GM18498 (cell line): ENCODE measurements at regions not wholly inside any gene's neighbourhood (a gene's known extent, or its start where the extent isn't known, plus 50 kb on each side); places are given as distances from the start of the nearest gene placed in this dataset.

Experiments
- ATAC-seq: cut with Tn5 transposase; IDR thresholded peaks from one replicate; pipeline ENCODE4 v1.9.1; 2021; ENCODE audit warnings: mild to moderate bottlenecking, moderate library complexity; ENCODE audit not compliant: unreplicated experiment

DNA sequence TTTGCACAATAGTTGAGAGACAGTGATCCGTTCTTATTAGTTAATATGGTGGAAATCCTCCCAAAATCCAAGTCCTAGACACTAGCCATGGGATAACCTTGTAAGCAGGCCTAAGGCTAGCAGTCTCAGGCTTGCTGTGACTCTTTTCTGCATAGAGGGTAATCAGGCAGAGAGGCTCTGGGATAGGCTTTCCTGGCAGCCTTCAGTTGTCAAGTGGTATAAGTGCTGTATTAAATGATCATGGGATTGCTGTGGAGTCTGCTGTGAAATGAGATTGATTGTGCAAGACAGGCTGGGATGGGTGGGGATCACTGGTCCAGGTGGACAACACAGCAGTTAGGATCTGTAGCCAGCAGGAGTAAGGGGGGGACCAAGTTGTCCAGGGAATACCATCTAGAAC, 416.4 kb downstream of the TLE4 start:
- no peak for ATAC-seq

- no peak for ATAC-seq
Measured at GRCh38 chr9:79986437-79986836, 414.7 kb downstream of the TLE4 start.

- no peak for ATAC-seq
Measured at GRCh38 chr9:79985772-79986171, 414.0 kb downstream of the TLE4 start.

- no peak for ATAC-seq
Measured at GRCh38 chr9:79985264-79985663, 413.5 kb downstream of the TLE4 start.

- ATAC-seq = no peak
Measured at GRCh38 chr9:79984429-79985067, 412.8 kb downstream of the TLE4 start.

- no peak for ATAC-seq
Measured at GRCh38 chr9:79980432-79980831, 408.7 kb downstream of the TLE4 start.

- ATAC-seq = no peak
Measured at GRCh38 chr9:79977510-79978197, 405.9 kb downstream of the TLE4 start.

DNA sequence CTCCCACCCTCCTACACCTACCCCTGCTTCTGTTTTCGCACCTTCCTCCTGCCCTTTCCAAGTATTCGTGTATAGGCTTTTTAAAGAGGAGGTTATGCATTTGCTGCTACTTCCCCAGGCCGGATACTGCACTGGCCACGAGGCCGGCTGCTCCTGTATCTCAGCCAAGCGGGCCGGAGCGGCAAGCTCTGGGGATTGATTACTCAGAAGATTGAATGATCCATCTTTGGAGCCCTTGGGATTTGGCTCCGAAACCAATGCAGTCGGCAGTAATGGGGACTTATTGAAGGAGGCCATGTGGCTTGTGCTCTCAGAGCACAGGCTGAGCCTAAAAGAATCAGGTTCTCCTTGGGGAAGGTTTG, 405.3 kb downstream of the TLE4 start:
- no peak for ATAC-seq

DNA sequence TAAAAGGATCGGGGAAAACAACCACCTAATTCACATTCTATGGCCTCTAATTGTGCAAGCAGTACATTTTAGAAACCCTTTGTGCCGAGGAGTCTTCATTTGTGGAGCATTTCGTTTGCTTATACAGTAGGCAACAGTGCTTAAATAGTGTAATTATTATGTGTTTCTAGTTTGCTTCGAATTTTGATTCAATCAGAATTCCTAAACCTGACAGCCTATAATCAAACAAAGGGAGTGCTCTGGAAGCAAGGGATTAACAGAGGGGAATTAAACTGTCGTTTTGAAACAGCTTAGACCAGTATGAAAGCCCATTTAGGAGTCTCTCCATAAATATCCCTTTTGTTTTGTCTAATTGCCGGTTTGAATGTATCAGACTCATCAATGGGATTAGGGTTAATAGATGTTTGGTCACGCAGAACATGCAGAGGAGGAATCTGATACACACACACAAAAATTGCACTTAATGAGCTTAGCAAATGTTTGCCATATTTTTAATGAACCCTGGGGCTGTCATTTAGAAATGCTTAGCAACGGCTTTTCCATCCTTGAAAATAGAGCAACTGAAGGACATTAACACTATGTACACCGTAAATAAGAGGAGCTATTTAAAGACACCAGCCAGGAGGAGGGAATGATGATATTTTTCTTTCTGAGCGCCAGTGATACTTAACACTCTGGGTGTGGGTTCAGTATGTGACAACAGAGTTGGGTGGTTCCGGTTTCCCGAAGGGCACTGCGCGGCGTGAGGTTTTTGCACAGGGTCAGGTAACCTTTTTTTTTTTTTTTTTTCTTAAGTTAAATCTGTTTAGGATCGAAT, 404.7 kb downstream of the TLE4 start:
- no peak for ATAC-seq

DNA sequence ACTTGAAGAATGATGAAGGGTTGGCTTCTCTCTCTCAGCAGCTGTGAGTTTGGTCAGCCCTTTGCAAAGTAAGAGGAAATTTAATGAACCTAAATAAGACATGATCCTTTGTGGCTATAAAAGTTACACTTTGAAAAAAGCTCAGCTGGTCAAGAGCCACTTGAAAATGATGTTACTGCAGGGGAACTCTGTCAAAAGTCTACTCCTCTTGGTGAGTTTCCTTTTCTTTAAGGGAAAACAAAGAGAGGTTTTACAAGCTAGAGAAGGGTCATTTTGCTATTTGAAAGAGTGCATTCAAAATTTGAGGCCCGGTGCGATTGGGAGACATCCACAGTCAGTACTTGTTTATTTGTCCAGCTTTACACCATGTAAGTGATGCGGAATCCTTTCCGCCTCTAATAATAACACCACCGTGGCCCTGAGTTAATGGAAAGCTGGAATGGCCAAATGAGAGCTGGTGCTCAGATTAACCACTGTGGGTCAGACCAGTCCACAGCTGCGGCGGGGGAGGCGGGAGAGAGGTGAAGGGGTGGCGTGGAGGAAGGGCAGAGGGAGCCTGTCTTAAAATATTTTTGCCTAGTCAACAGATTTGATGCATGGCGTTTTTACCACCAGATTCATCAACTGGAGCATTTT, 404.0 kb downstream of the TLE4 start:
- ATAC-seq = no peak

DNA sequence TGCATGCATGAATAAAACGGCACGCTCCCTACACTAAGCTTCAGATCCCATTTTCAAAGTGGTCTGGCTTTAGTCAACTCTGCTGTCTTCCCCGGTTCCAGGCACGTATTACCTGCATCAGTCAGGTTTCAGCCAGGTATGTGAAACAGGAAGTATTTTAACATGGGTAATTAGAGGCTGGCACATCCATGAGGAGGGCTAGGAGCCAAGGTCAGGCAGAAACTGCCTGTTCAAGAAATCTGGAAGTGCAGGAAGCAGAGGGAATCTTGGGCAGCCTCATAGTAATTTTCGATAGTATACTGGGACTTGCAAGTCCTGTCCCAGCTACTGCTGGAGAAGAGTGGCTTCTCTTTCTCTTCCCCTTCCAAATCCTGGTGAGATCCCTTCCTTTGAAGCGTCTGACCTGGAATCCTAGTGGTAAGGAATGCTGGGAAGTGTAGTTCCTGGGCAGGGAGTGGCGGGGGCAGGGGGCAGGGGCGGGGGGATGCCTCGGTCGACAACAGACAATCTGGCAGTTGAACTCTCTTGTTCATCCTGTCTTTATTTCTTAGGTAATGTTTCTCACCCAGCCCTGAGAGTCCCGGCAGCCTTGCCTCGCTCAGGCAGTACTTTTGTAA, 403.1 kb downstream of the TLE4 start:
- ATAC-seq = no peak

GRCh38 chr9:79973627-79974026, 401.9 kb downstream of the TLE4 start:
- ATAC-seq = no peak

GRCh38 chr9:79970146-79970425, 398.3 kb downstream of the TLE4 start:
- no peak for ATAC-seq

DNA sequence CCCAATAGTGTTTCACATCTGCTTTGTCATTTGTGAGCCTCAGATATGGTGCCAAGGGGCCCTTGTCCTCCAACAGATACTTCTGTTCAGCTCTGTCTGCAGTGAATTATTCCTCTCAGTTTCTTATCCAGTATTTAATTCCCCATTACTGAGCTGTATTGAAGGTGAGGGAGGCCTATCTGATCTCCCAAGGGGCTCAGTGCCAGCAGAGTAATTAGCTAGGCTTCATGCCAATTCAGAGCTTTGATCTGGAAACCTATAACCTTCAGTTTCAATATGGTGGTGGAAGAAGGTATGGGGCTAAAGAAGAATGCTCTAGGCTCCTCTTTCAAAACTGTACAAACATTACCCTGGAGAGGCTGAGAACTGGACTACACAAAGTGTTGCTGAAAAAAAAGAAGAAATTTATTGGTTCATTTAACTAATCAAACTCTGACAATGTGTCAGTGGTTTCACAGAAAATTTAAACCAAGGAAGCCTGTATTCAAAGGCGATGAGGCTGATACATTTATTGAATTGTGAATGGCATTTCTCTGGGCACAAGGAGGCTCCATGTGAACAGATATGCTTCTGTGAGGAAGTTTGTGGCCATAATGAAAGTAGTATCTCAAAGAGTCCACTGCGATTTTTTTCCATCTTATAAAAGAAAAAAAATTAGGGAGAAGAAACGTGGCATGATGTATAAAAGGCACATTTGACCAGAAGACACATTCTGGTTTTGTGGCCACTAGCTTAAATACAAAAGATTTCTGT, 397.8 kb downstream of the TLE4 start:
- no peak for ATAC-seq

DNA sequence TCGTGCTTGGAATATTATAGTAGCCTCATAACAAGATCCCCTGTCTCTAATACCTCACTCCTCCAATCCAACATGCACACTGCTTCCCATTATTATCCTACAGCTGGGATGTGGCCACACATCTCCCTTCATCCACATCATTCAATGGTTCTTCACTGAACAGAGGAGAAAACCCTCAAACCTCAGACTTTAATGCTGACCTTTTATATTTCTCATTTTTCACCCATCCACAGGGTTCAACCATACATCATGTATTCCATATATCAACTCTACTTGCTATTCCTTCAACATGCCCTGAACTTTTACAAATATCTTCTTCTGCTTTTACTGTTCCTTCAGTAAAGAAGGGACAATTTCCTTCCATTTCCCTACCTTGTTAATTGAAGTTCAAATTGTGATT, 396.8 kb downstream of the TLE4 start:
- no peak for ATAC-seq

- no peak for ATAC-seq
Measured at GRCh38 chr9:79962836-79963235, 391.1 kb downstream of the TLE4 start.

- no peak for ATAC-seq
Measured at GRCh38 chr9:79962150-79962549, 390.4 kb downstream of the TLE4 start.

DNA sequence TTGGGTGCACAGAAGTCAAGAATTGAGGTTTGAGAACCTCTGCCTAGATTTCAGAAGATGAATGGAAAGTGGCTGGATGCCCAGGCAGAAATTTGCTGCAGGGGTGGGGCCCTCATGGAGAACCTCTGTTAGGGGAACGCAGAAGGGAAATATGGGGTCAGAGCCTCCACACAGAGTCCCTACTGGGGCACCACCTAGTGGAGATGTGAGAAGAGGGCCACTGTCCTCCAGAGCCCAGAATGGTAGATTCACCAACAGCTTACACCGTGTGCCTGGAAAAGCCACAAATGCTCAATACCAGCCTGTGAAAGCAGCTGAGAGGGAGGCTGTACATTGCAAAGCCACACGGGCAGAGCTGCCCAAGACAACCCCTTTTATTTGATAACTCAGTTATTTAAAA, 383.5 kb downstream of the TLE4 start:
- ATAC-seq = no peak

GRCh38 chr9:79953908-79954307, 382.1 kb downstream of the TLE4 start:
- no peak for ATAC-seq

DNA sequence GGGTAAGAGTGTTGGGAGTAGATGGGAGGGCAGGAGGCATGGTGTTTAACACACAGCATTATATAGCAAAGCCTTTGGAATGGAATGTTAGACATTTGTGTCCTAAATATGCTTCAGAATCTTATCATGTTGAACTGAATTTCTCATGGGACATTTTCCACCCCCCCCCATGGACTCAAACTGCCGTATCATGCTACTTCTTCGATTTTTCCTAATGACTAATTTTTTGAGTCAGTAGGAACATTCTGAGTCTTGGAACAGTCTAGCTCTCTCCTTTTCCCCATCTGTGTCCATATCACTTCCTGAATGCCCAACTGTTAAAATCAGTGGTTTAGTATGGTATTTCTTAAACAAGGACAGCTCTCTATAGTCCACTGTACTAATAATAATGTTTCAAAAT, 380.6 kb downstream of the TLE4 start:
- ATAC-seq = no peak

GRCh38 chr9:79946712-79947111, 374.9 kb downstream of the TLE4 start:
- no peak for ATAC-seq
